HUES48 (cell line): ENCODE measurements at regions not wholly inside any gene's neighbourhood (a gene's known extent, or its start where the extent isn't known, plus 50 kb on each side); places are given as distances from the start of the nearest gene placed in this dataset.

ENCODE experiments used
- H3K27ac ChIP-seq: one replicate; pipeline ENCODE4 v1.7.0; 2013; ENCODE audit warnings: low read depth, low read length, inconsistent platforms
- H3K27me3 ChIP-seq: 2 replicates; pipeline ENCODE4 v1.6.1; 2013; ENCODE audit warnings: mild to moderate bottlenecking, low read length; ENCODE audit not compliant: control insufficient read depth, insufficient read depth
- H3K36me3 ChIP-seq: 2 replicates; pipeline ENCODE4 v1.6.1; 2013; ENCODE audit warnings: low read length; ENCODE audit not compliant: control insufficient read depth, insufficient read depth
- H3K4me1 ChIP-seq: 2 replicates; pipeline ENCODE4 v1.6.1; 2013; ENCODE audit warnings: mild to moderate bottlenecking, low read length; ENCODE audit not compliant: control insufficient read depth, insufficient read depth
- H3K4me3 ChIP-seq: 2 replicates; pipeline ENCODE4 v1.5.1; 2013; ENCODE audit warnings: mild to moderate bottlenecking, low read depth, low read length
- H3K9ac ChIP-seq: 2 replicates; pipeline ENCODE4 v1.6.1; 2013; ENCODE audit warnings: mild to moderate bottlenecking, low read depth, low read length, moderate library complexity
- H3K9me3 ChIP-seq: 2 replicates; pipeline ENCODE4 v1.6.1; 2013; ENCODE audit warnings: low read length; ENCODE audit not compliant: control insufficient read depth, insufficient read depth

DNA sequence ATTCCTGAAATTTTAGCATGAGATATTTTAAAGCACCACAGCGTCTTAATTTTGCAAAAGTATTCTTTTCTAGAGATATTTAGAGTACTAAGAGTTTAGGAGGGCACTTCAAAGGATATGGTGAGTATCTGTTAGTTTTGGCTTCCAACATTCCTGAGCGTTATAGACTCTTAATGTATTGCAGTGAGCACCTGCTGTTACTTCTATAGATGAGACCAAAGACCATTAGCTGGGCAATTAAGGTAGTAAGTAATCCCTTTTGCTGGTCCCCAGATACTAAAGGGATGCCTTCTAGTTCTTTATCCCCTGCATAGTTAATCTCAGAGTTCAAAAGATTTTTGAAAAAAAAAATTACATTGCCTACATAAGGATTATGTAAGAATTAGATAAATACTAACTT is 975.6 kb downstream of the GALC start:
- Histone ChIP-seq H3K36me3 (no peaks in the 10 kb centered on the region), H3K4me1 (no peaks in the 10 kb centered on the region), H3K9me3 (no peaks in the 10 kb centered on the region), H3K4me3 (no peak overlapping the region), H3K27me3 (peaks cover 37% of the 10 kb centered on the region), H3K27ac (no peak overlapping the region), H3K9ac (no peak overlapping the region)

GRCh38 chr14:87014856-87015255 is 978.1 kb downstream of the GALC start:
- H3K9ac ChIP-seq = no peak overlapping the region
- H3K4me3 ChIP-seq = no peak overlapping the region
- H3K27ac ChIP-seq = no peak overlapping the region
- H3K27me3 ChIP-seq = peaks cover 37% of the 10 kb centered on the region
- H3K9me3 ChIP-seq = no peaks in the 10 kb centered on the region
- peaks cover 11% of the 10 kb centered on the region; the same call in 1 of the 2 replicates for H3K4me1 ChIP-seq
- H3K36me3 ChIP-seq = no peaks in the 10 kb centered on the region

- Histone ChIP-seq H3K9me3 (no peaks in the 10 kb centered on the region), H3K9ac (no peak overlapping the region), H3K36me3 (no peaks in the 10 kb centered on the region), H3K4me3 (no peak overlapping the region), H3K27me3 (peaks cover 32% of the 10 kb centered on the region), H3K4me1 (peaks cover 14% of the 10 kb centered on the region; the same call in 1 of the 2 replicates), H3K27ac (no peak overlapping the region)
Observed at GRCh38 chr14:87013583-87013982, 979.4 kb downstream of the GALC start.

DNA sequence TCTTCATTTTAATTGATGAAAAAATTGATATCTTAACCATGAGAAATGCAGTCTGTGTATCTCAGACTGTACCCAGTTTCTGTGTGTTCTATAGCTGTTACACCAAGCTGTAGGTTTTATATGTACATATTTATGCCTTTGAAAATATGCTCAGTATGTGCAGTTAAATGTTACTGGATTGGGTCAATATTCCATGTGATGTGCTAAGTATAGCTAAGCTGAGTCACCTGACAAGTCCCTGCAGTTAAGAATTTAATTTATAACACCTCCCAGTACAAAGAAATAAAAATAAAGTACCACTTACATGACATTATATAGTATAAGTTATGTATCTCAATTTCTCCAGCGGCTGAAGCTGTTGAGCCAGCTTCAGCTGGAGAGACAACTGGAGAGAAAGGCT is 984.0 kb downstream of the GALC start:
- H3K4me1 ChIP-seq = peaks cover 14% of the 10 kb centered on the region; the same call in 1 of the 2 replicates
- no peak overlapping the region for H3K9ac ChIP-seq
- H3K36me3 ChIP-seq = no peaks in the 10 kb centered on the region
- no peak overlapping the region for H3K4me3 ChIP-seq
- H3K27me3 ChIP-seq = no peaks in the 10 kb centered on the region
- no peak overlapping the region for H3K27ac ChIP-seq
- no peaks in the 10 kb centered on the region; the same call in 1 of the 2 replicates for H3K9me3 ChIP-seq

DNA sequence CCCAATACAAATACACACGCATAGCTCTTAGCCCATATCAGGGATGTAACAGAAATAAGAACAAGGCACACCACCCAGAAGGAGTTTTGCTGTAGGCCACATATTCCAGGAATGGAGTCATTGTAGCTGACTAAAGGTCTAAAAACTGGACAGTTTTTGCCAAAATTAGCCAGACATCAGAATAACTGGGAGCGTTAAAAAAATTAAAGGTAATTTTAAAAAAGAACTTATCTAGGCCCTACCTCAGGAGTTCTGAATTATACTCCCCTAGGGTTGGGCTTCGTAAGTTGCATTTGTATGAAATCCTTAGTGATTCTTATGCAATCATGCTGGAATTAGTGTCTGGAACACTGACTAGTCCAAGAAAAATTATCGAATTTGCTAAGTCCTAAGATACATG is 987.7 kb downstream of the GALC start:
- Histone ChIP-seq H3K4me1 (peaks cover 7% of the 10 kb centered on the region; the same call in 1 of the 2 replicates), H3K36me3 (no peaks in the 10 kb centered on the region), H3K4me3 (no peak overlapping the region), H3K27me3 (no peaks in the 10 kb centered on the region), H3K9ac (no peak overlapping the region), H3K27ac (no peak overlapping the region), H3K9me3 (no peaks in the 10 kb centered on the region; the same call in 1 of the 2 replicates)

- Histone ChIP-seq H3K9me3 (no peaks in the 10 kb centered on the region; the same call in 1 of the 2 replicates), H3K9ac (no peak overlapping the region), H3K4me1 (no peaks in the 10 kb centered on the region), H3K36me3 (no peaks in the 10 kb centered on the region), H3K27me3 (no peaks in the 10 kb centered on the region), H3K27ac (no peak overlapping the region), H3K4me3 (no peak overlapping the region)
Observed at GRCh38 chr14:87002776-87003175, 990.2 kb downstream of the GALC start.

DNA sequence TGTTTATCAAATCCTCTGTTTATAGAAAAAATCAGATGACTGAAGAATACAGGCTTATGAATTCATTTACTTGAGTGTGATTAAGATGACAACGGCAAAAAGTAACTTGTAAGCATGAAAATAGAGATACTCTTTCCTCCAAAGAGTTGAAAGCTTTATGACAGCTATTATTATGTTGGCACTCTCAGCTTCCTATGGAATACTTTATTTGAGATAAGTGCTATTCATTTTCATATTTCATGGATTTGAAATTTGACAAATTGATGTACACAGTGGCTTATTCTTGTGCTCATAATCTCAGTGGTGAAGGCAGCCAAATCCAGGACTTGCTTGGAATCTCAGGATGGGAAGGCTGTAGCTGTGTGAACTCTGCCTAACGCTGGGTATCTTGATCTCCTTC is 991.6 kb downstream of the GALC start:
- Histone ChIP-seq H3K4me3 (no peak overlapping the region), H3K9me3 (no peaks in the 10 kb centered on the region), H3K4me1 (no peaks in the 10 kb centered on the region), H3K27me3 (no peaks in the 10 kb centered on the region), H3K36me3 (no peaks in the 10 kb centered on the region), H3K27ac (no peak overlapping the region), H3K9ac (no peak overlapping the region)

DNA sequence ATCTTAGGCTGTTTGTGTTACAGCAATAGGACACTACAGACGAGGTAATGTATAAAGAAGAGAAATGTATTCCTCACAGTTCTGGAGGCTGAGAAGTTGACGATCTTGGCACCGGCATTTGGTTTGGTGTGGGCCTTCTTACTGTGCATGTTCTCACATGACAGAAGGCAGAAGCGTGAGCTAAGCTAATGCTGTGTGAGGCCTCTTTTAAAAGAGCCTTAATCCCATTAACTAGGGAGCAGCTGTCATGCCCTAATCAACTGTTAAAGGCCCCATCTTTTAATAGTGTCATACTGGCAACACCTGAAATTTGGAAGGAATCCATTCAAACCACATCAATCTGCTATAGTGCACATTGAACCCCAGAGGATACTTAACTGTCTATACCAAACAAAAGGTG is 992.9 kb downstream of the GALC start:
- no peak overlapping the region for H3K4me3 ChIP-seq
- no peaks in the 10 kb centered on the region for H3K9me3 ChIP-seq
- no peak overlapping the region for H3K27ac ChIP-seq
- no peaks in the 10 kb centered on the region for H3K36me3 ChIP-seq
- H3K9ac ChIP-seq = no peak overlapping the region
- H3K27me3 ChIP-seq = no peaks in the 10 kb centered on the region
- no peaks in the 10 kb centered on the region for H3K4me1 ChIP-seq

DNA sequence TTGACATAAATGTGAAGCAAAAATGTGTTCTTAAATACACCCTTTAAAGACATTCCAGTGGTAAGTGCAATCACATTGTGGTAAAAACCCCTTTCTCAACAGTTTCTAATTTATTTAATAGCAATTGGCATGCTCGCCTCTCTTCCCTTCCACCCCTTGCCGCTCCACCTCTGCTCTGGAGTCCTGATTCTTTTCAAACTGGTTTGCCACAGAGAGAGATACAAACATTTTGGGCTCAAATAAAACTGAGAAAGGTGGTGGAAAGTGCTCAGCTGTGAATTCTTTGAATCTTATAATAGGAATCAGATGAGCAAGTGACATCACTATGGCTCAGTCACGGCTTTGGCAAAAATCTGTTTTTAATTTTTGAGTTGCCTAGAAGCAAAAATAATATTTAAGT is 993.9 kb downstream of the GALC start:
- Histone ChIP-seq H3K36me3 (no peaks in the 10 kb centered on the region), H3K9ac (no peak overlapping the region)

GRCh38 chr14:86997271-86997670 is 995.7 kb downstream of the GALC start:
- Histone ChIP-seq H3K9me3 (no peaks in the 10 kb centered on the region), H3K4me3 (no peak overlapping the region), H3K36me3 (no peaks in the 10 kb centered on the region), H3K9ac (no peak overlapping the region), H3K27ac (no peak overlapping the region), H3K4me1 (no peaks in the 10 kb centered on the region), H3K27me3 (no peaks in the 10 kb centered on the region)

More for the DNA sequence above, 993.9 kb downstream of the GALC start:
- H3K9me3 ChIP-seq = no peaks in the 10 kb centered on the region
- no peaks in the 10 kb centered on the region for H3K4me1 ChIP-seq
- no peak overlapping the region for H3K4me3 ChIP-seq
- no peak overlapping the region for H3K27ac ChIP-seq
- H3K27me3 ChIP-seq = no peaks in the 10 kb centered on the region

DNA sequence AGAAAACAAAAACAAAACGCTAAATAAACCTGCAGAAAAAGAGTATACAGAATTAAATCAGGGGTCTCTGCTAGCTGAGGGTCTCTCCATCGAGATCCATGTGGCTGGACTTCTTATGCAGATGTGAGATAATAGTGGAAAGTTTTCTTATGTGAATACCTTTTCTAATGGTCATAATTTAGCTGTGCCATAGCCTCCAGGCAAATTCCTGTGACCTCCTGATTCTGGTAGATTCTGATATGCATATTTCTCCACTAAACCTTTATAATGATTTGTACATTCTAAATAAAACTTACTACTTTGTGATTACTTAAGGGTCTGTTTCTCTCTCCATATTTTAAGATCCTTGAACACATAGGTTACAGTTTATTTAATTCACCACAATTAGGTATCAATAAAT is 1002.6 kb downstream of the GALC start:
- H3K9ac ChIP-seq = no peak overlapping the region
- H3K27ac ChIP-seq = no peak overlapping the region
- H3K4me1 ChIP-seq = no peaks in the 10 kb centered on the region
- no peaks in the 10 kb centered on the region for H3K27me3 ChIP-seq
- no peaks in the 10 kb centered on the region for H3K36me3 ChIP-seq
- no peak overlapping the region for H3K4me3 ChIP-seq
- H3K9me3 ChIP-seq = no peaks in the 10 kb centered on the region

DNA sequence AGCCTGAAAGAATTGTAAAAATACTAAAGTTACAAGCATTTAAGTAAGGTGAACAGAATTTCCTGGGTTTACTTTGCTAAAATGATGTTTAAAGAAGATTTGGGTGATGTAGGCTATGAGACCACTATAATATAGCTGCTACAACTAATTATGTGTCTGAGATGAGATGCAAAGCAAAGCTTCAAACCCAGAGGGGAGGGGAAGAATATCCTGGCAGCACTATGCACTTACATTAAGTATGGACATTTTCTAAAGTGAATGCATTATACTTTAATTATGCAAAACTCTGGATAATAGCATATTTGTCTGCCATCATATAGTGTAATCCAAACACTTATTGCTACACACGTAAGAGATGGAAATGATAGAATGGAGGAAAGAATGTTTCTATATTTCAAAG is 1003.7 kb downstream of the GALC start:
- Histone ChIP-seq H3K4me3 (no peak overlapping the region), H3K9me3 (no peaks in the 10 kb centered on the region), H3K36me3 (no peaks in the 10 kb centered on the region), H3K9ac (no peak overlapping the region), H3K4me1 (no peaks in the 10 kb centered on the region), H3K27ac (no peak overlapping the region), H3K27me3 (no peaks in the 10 kb centered on the region)
